Fibroblast of mammary gland (primary cell): ENCODE measurements at regions not wholly inside any gene's neighbourhood (a gene's known extent, or its start where the extent isn't known, plus 50 kb on each side); places are given as distances from the start of the nearest gene placed in this dataset.

Source experiments
- DNase-seq: peaks from one replicate; pipeline ENCODE4 v3.0.0-alpha.2; 2010; ENCODE audit warnings: low read depth
- H3K4me3 ChIP-seq: 2 replicates; pipeline ENCODE4 v1.5.1; 2011; ENCODE audit warnings: low read depth, mild to moderate bottlenecking, low read length, moderate library complexity; ENCODE audit not compliant: control insufficient read depth
- TF ChIP-seq, protein P1 (sequence below): conservative IDR thresholded peaks from 2 replicates; pipeline ENCODE4 v1.5.1; 2011; ENCODE audit warnings: low read depth, low read length, inconsistent platforms; ENCODE audit not compliant: control insufficient read depth, insufficient read depth

DNA sequence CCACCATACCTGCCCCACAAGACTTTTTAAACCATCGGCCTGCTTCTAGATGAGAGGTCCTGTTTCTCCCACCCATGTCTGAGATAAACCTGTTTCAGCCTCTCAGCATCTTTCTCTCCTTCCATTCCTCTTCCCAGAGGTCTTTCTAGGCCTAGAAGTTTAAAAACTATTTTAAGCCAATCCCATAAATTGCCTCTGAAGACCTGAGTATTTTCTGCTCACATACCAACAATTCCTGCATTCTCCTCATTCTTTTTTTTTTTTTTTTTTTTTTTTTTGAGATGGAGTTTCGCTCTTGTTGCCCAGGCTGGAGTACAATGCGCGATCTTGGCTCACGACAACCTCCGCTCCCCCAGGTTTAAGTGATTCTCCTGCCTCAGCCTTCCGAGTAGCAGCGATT is 262.9 kb upstream of the AUTS2 start:
- H3K4me3 ChIP-seq: no peak overlapping the region
- no peak for DNase-seq
- TF ChIP-seq, protein P1, sequence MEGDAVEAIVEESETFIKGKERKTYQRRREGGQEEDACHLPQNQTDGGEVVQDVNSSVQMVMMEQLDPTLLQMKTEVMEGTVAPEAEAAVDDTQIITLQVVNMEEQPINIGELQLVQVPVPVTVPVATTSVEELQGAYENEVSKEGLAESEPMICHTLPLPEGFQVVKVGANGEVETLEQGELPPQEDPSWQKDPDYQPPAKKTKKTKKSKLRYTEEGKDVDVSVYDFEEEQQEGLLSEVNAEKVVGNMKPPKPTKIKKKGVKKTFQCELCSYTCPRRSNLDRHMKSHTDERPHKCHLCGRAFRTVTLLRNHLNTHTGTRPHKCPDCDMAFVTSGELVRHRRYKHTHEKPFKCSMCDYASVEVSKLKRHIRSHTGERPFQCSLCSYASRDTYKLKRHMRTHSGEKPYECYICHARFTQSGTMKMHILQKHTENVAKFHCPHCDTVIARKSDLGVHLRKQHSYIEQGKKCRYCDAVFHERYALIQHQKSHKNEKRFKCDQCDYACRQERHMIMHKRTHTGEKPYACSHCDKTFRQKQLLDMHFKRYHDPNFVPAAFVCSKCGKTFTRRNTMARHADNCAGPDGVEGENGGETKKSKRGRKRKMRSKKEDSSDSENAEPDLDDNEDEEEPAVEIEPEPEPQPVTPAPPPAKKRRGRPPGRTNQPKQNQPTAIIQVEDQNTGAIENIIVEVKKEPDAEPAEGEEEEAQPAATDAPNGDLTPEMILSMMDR: no peak

DNA sequence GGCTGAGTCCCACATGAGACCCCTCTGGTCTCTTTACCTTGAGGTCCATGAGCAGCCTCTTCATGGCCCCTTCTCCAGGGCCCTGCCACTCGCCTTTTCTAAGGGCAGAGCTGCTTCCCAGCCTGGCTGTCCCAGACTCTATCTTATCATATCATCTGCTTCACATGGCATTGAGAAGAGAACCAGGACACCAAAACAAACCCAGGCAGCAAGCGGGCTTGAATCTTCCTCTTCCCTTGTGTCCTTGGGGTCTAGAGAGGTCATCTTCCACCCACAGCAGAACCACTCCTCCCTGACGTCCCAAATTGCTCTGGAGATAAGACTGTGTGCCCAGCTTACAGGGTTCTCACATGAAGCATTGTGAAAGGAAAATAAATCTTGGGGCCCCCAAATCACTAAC is 261.3 kb upstream of the AUTS2 start:
- DNase-seq: no peak
- TF ChIP-seq, protein P1: no peak
- H3K4me3 ChIP-seq: no peak overlapping the region

DNA sequence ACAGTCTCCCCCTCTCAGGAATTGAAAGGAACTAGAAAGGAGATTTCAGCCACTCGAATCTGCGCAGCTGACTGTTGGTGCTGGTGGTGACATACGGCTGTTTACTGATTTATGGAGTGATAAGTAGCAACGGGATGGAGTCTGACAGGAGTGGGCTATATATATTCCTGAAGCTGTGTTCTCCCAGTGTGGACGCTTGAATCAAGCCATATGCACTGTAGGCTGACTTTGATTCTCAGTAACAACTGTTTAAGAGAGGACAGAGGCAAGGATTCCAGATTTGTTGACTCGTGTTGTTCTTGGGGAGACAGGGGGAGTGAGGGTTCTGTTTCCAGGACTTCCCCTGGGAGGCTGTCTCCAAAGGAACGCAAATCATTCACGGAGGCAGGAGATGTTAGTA is 260.1 kb upstream of the AUTS2 start:
- no peak overlapping the region for H3K4me3 ChIP-seq
- no peak for DNase-seq
- TF ChIP-seq, protein P1: no peak

DNA sequence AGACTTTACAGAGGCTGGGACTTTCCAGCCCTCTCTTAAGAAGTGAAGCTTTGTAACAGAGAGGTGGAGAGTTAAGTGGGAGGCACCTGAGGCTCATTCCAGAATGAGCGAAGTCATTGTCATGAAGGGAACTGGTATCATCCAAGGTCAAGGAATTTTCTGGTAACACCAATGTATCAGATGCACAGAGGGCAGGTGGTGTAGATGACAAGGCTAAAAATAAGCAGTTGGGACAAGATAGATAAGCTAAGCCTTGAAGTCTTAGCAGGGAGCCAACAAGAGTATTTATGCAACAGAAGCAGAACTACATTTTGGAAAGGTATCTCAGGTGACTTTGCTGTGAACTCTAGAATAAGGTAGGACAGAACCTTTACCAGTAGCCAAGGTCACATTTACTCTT is 257.0 kb upstream of the AUTS2 start:
- TF ChIP-seq, protein P1: no peak
- DNase-seq: no peak
- no peak overlapping the region for H3K4me3 ChIP-seq

DNA sequence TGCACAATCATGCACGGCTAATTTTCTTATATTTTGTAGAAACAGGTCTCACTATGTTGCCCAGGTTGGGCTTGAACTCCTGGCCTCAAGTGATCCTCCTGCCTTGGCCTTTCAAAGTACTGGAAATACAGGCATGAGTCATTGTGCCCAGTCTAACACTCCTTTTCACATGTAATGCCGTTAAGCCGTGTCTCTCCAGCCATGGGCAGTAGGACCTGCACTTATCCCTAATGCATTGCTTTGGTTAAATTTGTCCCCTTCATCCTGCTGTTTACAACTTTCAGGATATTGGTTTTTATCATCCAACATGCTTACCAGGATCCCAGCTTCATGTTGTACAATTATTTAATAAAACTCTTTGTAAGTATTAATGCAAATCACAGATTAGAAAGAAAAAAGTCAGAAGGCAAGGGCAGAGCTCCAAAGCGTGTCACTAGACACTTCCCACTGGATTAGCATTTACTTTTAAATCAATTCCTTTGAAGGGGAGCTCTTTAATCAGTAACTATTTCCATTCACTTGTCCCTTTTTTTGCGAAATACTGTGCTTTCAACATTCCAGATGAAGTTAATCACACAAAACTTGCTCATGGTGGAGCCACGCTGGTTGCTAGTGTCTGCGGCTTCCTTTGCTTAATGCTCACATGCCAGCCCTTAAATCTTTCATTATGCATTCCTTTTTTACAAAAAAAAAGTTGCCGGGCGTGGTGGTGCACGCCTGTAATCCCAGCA is 256.0 kb upstream of the AUTS2 start:
- H3K4me3 ChIP-seq: no peak overlapping the region
- DNase-seq: peak; percentile 28
- TF ChIP-seq, protein P1: no peak

DNA sequence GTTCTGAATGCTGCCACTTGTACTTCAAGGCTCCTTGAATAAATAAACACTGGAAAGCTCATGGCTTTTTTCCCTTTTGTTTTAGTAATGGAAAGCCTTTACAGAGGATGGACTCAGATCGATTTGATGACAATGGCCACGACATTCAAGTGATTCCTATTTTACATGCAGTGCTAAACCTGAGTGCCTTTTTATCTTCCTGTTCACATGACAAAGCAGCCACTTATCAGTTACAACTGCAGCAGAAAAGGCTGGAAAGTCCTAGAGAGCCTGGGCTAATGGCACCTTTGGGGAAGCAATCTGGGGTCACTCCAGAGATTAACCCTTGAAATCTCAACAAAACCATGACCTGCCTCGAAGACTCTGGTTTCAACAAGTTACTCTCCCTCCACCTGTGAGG is 249.0 kb upstream of the AUTS2 start:
- TF ChIP-seq, protein P1: no peak
- no peak for DNase-seq
- no peak overlapping the region for H3K4me3 ChIP-seq
